Activated CD8-positive, alpha-beta memory T cell treated with anti-CD3 and anti-CD28 coated beads, Interleukin-2, amount 50 U/mL, for 48 hours (primary cell): ENCODE measurements at regions not wholly inside any gene's neighbourhood (a gene's known extent, or its start where the extent isn't known, plus 50 kb on each side); places are given as distances from the start of the nearest gene placed in this dataset.
"Not testable (repeated sequence)": the region's sequence is repeated elsewhere in the genome, so short reads cannot be mapped to it uniquely, and the experiment has no call there.

Experiments
- DNase-seq: peaks from one replicate; pipeline ENCODE4 v3.0.0-alpha.2; 2020

- DNase-seq = no peak
Measured at GRCh38 chr12:107826276-107826675, 51.8 kb downstream of the ASCL4 start.

DNA sequence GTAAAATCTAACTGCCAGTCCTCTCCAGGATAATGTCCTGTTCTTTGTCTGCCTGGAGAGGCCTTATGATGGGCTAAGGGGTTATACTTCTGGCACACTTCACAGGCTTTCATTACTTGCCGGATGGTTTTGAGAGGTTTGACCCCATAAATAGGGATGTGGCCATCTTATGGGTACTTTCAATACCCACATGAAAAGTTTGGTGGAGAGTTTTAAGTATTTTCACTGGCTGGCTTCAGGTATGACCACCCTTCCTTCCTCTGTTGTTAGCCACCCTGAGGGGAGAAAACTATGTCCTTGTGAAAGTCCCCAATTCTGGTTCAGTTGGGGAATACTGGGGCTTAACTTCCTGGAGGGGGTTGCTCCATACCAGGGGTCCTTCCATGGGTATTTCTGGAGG, 54.8 kb downstream of the ASCL4 start:
- no peak for DNase-seq

DNA sequence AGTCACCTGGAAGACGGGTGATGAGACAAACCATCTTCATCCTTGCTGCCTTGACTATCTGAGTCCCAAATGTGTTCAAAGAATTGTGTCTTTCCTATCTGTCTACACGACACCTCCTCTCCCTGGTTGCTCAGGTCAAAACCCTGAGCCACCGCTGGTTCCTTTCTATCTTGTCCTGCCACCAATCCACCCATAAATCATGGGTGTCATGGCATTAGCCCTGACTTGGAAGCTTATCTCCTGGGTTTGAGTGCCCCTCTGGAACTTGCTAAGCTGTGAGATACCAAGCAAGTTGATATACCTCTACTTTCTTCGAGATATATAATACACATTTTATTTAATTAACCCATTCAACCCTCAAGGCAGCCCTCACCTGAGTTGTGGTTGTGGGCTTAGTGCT, 57.9 kb downstream of the ASCL4 start:
- DNase-seq = no peak

- DNase-seq = no peak
Measured at GRCh38 chr12:107840186-107840585, 65.7 kb downstream of the ASCL4 start.

GRCh38 chr12:107843351-107844311, 69.1 kb downstream of the ASCL4 start:
- no peak for DNase-seq

GRCh38 chr12:107844312-107844921, 69.9 kb downstream of the ASCL4 start:
- no peak for DNase-seq

DNA sequence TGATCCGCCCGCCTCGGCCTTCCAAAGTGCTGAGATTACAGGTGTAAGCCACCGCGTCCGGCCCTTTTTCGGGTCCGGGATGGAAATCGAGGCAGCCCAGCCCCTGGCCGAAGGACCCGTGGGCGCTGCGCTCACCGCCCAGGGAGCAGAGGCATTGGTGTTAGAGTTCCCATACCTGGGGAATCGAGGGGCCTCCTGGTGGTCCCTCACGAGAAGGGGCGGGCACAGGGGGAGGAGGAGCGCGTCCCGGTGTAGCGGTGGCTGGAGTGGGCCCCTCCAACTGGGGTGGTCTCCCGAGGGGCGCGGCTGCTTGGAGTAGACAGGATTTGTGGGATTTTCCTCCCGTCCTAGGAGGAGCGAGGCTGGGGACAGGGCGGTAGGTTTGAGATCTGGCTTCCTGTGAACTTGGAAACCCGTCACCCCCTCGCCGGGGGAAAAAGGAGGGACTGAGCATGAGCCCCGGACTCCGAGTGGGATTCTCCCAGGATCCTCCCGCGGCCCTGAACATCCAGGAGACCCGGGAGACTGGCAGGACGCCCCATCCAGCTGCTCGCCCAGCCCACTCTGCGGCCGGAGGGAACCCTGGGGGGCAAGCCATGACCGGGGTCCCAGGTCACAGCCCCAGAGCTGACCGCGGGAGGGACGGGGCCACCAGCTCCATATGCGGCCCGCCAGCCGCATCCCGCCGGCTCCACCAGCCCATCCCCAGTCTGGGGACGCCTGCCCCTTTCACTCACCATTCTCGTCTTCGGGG, 70.9 kb downstream of the ASCL4 start:
- no peak for DNase-seq

- DNase-seq = no peak
Measured at GRCh38 chr12:107845980-107846659, 71.6 kb downstream of the ASCL4 start.

DNA sequence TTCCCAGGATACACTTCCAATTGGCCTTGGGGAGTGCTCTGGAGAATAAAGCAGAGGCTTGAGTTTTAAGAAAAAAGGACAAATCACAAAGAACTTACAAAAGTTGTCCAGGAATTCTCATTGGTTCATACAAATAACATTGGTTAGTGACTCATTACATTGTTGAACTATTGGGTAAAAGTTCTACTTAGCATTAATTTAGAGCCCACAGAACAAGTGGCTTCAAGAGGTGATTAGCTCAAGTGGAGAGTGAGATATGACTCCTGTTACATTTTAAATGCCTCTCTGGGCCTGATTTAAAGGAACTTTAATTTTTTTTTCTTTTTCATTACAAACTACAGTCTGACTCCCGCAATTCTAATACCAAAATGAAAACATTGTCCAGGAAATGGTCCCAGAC, 72.9 kb downstream of the ASCL4 start:
- no peak for DNase-seq

- no peak for DNase-seq
Measured at GRCh38 chr12:107847830-107848229, 73.3 kb downstream of the ASCL4 start.

GRCh38 chr12:107853479-107853878, 79.0 kb downstream of the ASCL4 start:
- DNase-seq = no peak

DNA sequence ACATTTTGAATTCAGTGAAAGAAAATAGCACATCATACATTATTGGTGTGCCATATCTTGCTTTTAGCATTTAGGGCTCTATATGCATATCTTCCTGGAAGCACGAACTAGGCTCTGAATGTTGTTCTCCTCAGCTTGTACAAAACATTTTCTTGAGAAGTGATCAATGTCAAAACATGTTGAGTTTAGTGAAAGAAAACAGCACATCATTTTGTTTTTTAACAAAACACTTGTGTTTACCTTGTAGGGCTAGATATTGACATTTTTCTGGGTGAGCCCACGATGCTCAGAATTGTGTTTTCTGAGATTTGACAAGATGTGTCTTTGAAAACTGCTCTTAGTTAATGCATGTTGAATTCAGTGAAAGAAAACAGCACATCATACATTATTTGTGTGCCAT, 81.0 kb downstream of the ASCL4 start:
- no peak for DNase-seq

DNA sequence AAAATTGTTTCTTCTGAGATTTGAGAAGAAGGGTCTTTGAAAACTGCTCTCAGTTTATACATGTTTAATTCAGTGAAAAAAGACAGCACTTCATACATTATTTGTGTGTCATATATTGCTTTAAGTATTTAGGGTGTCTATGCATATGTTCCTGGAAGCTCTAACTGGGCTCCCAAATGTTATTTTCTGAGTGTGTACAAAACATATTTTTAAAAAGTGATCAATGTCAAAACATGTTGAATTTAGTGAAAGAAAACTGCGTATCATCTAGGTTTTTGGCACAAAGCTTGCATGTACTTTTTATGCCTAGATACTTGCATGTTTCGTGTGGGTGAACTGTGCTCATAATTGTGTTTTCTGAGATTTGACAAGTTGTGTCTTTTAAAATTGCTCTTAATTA, 81.6 kb downstream of the ASCL4 start:
- DNase-seq = no peak

DNA sequence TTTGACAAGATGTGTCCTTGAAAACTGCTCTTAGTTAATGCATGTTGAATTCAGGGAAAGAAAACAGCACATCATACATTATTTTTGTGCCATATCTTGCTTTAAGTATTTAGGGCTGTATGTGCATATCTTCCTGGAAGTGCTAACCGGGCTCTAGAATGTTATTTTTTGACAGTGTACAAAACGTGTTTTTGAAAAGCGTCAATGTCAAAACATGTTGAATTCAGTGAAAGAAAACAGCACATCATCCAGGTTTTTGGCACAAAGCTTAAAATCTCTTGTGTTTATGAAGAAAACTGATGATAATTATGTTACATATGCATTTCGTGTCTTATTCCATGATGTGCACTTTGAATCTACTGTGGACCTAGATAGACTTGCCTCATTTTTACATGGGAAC, 82.7 kb downstream of the ASCL4 start:
- no peak for DNase-seq

DNA sequence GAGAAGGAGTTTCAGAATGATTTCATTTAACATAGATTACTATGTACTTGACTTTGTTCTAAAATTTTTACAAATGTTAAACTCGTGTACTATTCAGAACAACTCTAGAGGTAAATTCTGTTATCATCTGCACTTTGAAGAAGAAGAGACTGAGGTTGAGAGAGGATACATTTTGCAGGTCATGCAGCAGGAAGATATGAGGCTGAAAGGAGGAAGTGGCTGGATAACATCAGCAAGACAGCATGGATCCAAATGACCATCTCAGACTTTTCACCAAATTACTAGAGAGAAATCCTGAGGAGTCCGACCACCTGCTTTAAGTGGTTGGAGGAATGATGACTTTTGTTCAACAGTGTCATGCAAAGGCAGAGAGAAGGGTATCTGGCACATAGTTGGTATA, 84.9 kb downstream of the ASCL4 start:
- DNase-seq = no peak

DNA sequence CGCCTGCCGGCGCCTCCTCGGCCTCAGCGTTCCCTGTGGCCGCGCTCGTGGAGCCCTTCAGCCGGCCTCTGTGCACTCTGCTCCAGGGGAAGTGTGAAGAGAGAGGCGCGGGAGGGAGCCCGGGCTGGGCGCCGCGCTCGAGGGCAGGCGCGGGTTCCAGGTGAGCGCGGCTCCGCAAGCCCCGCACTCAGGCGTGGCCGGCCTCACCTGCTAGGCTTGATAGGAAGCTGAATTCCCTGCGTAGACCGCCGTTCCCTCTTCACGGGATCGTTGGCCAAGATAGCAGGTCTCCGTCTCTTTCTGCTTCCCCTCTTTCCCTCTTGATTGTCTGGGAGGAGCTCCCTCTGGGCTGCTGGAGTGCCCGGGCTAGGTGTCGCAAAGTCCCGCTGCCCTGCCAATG, 89.7 kb downstream of the ASCL4 start:
- no peak for DNase-seq

DNA sequence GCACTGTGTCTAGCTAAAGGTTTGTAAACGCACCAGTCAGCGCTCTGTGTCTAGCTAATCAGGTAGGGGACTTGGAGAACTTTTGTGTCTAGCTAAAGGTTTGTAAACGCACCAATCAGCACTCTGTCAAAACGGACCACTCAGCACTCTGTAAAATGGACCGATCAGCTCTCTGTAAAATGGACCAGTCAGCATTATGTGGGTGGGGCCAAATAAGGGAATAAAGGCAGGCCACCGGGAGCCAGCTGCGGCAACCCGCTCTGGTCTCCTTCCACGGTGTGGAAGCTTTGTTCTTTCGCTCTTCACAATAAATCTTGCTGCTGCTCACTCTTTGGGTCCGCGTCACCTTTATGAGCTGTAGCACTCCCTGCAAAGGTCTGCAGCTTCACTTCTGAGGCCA, 90.2 kb downstream of the ASCL4 start:
- DNase-seq = not testable (repeated sequence)

- DNase-seq = no peak
Measured at GRCh38 chr12:107873223-107873622, 98.7 kb downstream of the ASCL4 start.

GRCh38 chr12:107875786-107876185, 101.3 kb downstream of the ASCL4 start:
- DNase-seq = no peak

DNA sequence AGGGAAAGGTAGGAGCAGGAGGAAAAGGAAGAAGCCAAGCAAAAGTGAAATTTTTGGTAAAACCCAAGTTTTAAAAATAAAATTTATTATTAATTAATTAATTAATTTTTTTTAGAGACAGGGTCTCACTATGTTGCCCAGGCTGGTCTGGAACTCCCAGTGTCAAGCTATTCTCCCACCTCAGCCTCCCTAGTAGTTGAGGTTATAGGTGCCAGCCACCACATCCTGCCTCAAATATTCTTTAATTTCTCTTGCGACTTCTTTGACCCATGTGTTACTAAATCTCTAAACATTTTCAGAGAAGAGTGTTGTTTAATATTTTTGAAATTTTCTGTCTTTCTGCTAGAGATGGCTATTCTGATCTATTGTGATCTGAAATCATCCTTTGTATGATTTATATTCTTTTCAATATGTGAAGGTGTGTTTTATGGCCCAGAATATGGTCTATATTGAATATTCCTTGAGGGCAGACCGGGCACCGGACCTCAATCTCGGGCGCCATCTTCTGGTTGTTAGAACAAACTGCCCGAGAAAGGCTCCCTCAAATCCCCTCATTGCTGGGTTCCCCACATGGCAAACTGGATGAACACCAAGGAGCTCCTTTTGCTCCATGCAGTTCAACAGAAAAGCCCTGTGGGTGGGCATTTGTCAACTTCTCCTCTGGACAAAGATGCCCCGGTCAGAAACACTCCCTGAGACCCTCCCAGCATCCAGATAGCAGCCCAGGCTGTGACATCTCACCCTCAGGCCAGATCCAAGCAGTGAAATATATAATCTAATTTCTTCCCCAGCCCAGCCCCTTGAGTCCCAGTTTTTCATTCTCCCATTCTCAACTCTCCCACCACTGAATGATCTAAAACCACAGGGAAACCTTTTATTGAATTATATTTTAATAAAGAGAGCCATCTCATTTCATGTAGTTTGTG, 110.5 kb downstream of the ASCL4 start:
- DNase-seq = peak; percentile 74

DNA sequence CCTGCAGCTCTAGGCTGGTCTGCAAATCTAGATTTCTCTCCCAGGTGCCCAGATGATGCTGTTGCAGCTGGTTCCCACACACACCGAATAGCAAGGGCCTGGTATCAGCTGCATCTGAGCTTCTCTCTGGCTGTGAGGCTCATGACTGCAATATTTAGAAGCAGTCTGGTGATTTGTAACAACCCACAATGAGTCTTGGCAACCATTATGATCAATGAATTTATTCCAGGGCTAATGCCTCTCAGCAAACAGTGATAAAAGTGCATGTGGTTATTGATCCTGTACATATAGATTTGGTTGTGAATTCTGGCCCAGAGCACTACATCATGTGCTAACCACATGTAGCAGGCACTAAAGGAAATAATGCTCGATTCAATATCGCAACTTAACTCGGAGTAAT, 114.3 kb downstream of the ASCL4 start:
- DNase-seq = no peak

GRCh38 chr12:107891967-107892366, 117.5 kb downstream of the ASCL4 start:
- no peak for DNase-seq
